Astrocyte of the spinal cord (primary cell): ENCODE measurements at regions not wholly inside any gene's neighbourhood (a gene's known extent, or its start where the extent isn't known, plus 50 kb on each side); places are given as distances from the start of the nearest gene placed in this dataset.

Source experiments
- DNase-seq: peaks from one replicate; pipeline ENCODE4 v3.0.0; 2011; ENCODE audit warnings: low read depth, low spot score
- H3K4me3 ChIP-seq: 2 replicates; pipeline ENCODE4 v1.5.1; 2011; ENCODE audit warnings: low read depth, mild to moderate bottlenecking, low read length, moderate library complexity
- in situ Hi-C: cut with HindIII; loops from 2 replicates; pipeline ENCODE4 v1.10.0; 2017; ENCODE audit warnings: low sequenced_read_pairs
- TF ChIP-seq, protein P1 (sequence below): IDR thresholded peaks from 2 replicates; pipeline ENCODE4 v1.5.1; 2012; ENCODE audit warnings: low read depth, mild to moderate bottlenecking, low read length, inconsistent platforms

DNA sequence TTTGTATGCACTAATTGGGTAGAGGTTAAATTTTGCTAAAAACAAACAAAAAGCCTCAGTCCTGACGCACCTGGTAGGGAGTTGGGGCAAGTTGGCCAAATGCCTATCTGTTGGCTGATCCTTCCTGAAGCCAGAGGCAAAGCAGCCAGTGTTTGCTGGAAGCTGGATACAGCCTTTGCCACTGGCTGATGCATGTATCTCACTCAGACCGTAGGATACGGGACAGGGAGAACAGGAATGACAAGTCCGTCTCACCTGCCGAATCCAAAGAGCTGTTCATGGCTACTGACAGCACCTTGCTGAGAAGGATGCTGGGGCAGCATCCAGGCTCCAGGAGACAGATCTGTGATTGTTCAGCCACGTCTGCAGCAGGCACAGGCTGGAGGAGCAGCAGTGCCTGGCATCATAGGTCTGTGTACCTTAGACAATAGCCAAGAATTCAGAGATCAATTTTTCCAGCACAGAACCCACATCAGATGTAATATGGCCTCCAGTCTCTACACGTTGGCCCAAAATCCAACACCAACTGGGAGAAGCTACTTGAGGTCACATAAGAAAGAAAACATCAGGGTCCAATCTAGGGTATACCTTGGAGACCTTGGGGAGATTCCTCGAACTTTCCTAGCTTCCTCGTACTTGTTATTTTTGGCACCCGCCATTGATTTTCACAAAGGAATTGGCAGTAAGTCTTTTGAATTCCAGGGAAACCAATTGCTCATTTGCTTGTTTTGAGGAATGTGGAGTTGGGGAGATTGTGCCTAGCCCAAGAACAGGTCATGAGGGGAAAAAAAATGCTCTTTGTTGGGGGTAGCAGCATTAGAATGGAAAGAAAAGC is 108.5 kb upstream of the ARMC2 start:
- DNase-seq = peak; percentile 20
- in situ Hi-C loops = no loop called here
- no peak overlapping the region for H3K4me3 ChIP-seq
- TF ChIP-seq, protein P1, sequence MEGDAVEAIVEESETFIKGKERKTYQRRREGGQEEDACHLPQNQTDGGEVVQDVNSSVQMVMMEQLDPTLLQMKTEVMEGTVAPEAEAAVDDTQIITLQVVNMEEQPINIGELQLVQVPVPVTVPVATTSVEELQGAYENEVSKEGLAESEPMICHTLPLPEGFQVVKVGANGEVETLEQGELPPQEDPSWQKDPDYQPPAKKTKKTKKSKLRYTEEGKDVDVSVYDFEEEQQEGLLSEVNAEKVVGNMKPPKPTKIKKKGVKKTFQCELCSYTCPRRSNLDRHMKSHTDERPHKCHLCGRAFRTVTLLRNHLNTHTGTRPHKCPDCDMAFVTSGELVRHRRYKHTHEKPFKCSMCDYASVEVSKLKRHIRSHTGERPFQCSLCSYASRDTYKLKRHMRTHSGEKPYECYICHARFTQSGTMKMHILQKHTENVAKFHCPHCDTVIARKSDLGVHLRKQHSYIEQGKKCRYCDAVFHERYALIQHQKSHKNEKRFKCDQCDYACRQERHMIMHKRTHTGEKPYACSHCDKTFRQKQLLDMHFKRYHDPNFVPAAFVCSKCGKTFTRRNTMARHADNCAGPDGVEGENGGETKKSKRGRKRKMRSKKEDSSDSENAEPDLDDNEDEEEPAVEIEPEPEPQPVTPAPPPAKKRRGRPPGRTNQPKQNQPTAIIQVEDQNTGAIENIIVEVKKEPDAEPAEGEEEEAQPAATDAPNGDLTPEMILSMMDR = no peak

DNA sequence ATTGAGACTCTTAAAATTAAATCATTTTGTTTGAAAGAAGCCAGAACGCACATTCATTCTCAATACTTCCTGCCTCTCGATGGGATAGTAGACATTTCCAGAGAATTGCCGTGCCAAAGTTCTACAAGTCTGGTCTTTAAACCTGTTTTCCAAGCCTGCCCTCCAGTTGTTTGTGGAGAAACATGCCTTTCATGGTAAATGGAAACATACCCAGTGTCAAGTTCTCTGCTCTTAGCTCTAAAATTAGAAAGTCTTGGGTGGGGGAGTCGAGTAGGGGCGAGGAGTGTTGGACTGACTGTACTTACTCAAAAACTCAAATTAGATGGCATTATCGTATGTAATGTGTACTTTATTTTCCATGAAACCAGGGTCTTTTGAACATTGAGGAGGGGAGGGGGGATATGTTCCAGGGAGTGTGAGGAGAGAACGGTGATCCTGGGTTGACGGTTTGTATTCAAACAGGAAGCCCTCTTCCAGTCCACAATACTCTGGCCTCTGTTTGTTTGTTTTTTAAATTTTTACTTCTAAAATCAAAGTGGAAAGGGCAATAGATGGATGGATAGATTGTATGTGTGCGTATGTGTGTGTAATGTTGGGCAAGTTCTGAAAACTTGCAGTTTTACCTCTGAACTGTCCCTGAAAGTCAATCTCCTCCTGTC is 106.8 kb upstream of the ARMC2 start:
- TF ChIP-seq, protein P1 = no peak
- in situ Hi-C loops = no loop called here
- H3K4me3 ChIP-seq = no peak overlapping the region
- DNase-seq = no peak

DNA sequence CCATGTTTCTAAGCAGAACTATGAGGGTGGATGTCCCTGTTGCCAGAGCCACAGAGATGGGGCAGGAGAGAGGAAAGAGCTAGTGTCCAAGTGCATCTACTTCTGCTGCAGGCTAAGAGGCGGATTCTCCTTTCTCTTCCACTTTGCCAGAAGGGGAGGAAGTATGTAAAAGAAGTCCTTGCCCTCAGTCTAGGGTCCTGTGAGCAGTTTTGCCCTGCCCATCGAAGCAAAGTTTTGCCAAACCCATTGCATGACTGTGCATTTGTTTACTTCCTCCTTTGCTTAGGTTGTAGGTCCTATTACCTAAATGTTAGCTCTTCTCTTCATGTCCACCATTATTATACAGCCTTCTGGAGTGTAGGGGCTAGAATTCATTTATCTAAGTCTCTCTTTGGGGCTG is 106.2 kb upstream of the ARMC2 start:
- no peak overlapping the region for H3K4me3 ChIP-seq
- no peak for DNase-seq
- in situ Hi-C loops = no loop called here
- TF ChIP-seq, protein P1 = no peak

DNA sequence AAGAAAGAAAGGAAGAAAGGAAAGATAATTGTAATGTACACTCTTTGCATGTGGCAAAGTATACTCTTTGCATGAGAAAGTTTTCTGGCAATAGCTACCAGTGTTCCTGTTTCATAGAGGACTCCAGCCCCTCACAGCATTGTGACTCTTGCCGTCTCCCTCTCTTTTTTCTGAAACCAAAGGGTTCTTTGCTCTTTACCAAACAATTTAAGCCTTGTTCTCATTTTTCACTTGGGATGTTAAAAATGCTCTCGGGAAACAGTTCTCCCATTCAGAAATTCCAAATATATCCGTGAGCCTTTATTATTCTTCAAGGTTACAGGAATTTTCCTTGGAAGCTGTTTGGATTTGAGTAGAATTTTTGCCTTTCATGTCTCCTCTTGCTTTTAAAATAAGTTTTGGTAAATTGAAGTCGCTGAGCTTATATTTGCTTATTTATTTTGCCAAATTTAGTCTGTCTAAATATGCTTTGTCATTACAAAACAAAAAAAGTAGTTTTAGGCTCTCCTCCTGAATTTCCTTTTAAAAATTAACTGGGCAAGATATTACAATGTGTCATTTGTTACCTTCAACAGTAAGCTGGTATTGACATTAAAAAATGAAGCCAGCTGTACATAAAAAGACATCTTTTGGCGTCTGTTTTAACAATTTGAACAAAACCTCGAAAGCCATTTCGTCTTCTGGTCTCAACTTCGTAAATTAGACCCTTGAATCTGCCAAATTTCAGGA is 103.8 kb upstream of the ARMC2 start:
- no peak overlapping the region for H3K4me3 ChIP-seq
- TF ChIP-seq, protein P1 = no peak
- no peak for DNase-seq
- in situ Hi-C loops = no loop called here

DNA sequence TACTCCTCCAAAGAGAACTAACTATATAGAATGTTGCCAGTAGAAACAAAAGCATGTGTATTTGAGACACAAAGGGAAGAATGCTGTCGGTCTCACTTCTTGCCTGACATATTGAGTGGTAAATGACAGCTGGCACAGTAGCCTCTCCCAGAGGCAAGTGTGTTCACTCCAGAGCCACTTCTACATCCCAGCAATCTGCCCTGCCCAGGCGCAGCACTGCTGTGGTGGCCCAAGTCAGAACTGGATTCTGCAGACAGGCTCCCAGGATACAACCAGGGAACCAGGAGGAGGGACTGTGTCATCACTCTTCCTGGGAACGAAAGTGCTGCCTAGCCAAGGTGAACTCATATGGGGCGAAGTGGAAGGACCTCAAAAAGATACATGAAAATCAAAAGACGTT is 103.2 kb upstream of the ARMC2 start:
- TF ChIP-seq, protein P1 = no peak
- in situ Hi-C loops = no loop called here
- no peak for DNase-seq
- H3K4me3 ChIP-seq = no peak overlapping the region

DNA sequence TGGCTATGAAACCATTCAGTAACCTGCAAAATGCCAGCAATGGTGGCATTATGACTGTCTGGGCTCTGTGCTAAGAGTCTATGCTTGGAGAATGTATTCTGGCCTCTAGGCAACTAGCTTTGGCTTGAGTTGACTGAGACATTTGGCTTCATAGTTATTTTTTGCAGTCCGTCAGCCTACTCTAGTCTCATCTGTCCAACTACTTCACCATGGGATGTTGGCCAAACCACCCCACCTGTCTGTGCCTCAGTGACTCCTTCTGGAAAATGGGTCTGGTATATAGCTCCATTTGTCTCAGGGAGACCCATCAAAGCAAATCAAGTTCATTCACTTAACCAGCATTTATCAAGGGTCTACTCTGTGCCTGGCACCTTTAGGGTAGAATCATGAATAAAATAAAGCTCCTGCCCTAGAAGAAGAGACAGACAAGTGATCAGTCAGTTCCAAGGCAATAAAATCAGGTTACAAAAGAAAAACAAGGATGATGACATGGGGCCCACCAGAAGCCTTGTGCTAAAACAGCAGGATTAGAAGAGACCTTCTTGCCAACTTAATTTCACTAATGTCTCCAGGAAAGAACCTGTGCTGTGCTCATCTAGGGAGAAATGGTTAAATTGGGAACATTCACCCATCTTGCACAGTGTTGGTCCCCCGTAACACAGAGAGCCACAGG is 102.4 kb upstream of the ARMC2 start:
- no peak for DNase-seq
- in situ Hi-C loops = no loop called here
- no peak overlapping the region for H3K4me3 ChIP-seq
- TF ChIP-seq, protein P1 = no peak
